Fibroblast of skin of abdomen (primary cell): ENCODE measurements at regions not wholly inside any gene's neighbourhood (a gene's known extent, or its start where the extent isn't known, plus 50 kb on each side); places are given as distances from the start of the nearest gene placed in this dataset.

Experiments
- DNase-seq: peaks from one replicate; pipeline ENCODE4 v3.0.0-alpha.2; 2013

DNA sequence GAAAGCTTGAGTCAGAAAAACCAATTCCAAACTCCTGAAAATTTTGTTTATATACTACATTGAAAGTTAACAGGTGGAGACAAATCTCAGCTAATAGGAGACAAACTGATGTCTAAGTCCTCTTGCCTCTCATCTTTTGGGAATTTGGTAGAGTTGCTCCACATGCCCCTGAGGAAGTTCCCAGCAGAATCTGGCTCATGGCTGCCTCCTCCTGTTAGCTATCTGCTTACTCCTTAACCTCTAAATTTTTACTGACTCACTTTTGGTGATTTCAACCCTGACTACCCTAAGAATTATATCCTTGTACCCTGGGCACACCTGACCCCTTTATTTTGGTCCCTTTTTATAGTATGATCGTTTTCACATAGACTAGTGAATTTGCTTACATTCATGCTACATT is 633.7 kb upstream of the USP24 start:
- DNase-seq = peak; percentile 41

DNA sequence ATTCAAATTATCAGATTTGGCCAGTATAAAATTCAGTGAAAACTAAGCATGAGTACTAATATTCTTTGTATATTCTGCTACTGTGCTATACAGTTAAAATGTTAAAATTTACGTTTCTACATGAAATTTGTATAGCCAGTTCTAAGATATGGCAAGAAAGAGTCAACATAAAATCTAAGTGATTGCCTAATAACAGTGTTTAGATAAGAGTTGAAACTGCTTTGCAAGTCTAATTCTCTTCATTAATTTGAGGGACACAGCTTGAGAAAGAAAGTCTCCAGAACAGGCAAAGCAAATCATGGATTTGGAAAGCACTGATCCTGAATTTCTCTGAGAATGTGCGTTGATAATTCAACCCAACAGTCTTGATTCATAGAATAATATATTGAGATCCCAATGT is 630.9 kb upstream of the USP24 start:
- DNase-seq = no peak

DNA sequence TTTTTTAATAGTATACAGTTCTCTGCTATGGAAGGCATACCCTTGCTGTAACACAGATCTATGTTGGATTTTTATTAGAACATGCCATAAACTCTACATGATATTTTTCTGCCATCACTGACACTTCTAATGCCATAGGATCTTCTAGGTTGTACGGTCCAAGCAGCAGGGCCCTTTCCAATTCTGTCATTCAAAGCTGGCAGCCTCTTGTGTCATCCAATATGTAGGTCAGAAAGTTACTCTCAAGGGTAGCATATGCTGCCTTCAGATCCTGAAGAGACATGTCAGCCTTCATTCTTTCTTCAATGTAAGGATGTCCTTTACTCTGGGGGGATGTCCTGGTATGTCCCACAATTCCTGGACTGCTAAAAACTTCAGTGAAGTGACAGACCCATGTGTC is 629.2 kb upstream of the USP24 start:
- DNase-seq = no peak

DNA sequence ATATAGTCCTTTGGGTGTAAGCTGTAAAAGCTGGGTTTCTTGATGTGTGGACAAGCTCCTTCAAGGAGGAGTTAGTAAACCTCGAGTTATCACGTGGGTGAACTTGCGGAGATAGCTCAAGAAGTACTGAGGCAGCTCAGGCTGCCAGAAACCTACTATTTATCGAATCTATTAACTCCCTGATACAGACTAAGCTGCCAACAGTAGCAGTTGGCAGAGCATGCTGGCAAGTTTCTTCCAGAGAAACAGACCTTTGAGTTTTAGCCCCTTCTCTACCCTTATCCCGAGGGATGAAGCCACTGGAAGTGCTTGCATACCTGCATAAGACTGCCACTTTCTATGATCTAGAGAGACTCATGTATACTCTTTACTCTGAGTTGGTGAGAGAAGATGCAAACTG is 624.5 kb upstream of the USP24 start:
- no peak for DNase-seq

GRCh38 chr1:55839221-55839620 is 624.1 kb upstream of the USP24 start:
- DNase-seq = no peak

- DNase-seq = no peak
Measured at GRCh38 chr1:55836086-55836485, 620.9 kb upstream of the USP24 start.

DNA sequence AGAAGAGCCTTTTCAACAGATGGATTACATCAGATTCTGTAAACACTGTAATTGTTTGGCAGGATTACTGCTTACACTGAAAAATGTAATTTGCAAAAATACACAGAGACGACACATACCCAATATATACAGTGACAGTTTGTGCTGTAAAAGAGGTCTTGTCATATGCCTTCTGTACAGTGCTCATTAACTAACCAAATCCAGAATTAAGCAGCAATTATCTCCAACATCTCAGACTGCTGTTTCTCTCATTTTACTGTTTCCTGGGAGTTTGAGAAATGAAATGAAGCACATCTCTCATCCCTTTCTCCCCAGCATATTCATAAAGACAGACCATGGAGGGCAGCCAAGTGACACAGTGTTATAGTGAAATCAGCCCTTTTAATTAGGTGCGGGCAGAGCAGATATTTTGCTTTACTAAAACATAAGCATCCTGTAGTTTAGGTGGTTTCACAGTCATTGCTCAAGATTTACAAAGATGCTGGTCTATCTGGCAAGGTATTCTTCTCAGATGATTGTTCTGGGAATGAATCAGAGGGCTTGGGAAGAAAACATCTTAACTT is 618.4 kb upstream of the USP24 start:
- peak; percentile 95 for DNase-seq

DNA sequence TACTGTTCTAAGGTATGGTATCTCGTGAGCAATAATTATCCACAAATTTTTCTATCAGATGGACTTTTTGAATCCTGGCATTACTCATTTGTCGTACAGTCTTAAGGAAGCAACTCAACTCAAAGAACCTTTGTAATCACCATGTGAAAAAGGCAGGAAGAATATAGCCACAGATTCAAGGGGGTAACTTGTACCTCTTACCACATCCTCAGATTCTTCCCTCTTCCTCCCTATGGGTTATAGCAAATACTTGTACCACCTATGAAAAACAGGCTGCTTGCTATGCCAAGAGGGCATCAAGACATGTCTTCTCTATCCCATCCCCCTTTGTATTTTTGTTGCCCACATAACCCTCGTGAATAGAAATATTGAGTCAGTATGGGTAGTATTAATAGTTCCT is 616.6 kb upstream of the USP24 start:
- no peak for DNase-seq

- DNase-seq = no peak
Measured at GRCh38 chr1:55828044-55828443, 612.9 kb upstream of the USP24 start.

GRCh38 chr1:55827350-55827749 is 612.2 kb upstream of the USP24 start:
- DNase-seq = peak; percentile 96

- DNase-seq = no peak
Measured at GRCh38 chr1:55826381-55827080, 611.4 kb upstream of the USP24 start.

DNA sequence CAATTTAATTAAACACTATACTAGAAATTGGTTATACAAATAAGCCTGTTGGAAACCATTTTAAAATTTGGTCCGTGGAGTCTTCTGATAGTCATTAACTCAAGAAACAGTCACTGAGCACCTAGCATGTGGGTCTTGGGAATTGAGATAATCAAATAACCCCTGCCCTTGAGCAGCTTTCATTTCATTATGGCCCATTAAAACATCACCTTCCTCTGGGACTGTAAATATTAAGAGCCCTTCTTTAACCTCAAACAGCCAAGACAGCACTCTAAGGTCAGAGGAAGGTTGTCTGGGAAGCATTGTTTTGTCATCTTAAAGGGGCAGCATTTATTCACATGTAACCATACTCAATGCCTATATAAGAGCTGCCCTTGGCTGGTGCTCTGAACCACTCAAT is 610.3 kb upstream of the USP24 start:
- no peak for DNase-seq

- no peak for DNase-seq
Measured at GRCh38 chr1:55824251-55824640, 609.1 kb upstream of the USP24 start.

- peak; percentile 55 for DNase-seq
Measured at GRCh38 chr1:55823541-55824250, 608.5 kb upstream of the USP24 start.

DNA sequence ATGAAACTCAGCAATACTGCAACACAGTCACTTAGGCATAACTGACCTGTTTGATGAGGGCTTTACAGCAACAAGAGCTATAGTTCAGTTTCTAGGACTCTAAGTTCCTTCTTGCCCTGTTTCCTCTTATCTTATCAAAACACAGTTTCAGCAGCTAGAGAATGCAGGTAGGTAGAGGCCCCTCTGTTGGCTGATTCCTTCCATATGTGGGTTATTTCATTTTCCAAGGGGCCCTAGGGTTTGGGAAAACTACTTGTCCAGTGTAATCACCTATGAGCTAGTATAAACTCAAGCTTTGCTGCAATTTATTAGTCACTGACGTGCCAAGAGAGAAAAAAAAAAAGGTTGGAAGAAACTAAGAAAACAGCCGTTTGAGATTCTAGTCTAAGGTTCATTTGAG is 607.7 kb upstream of the USP24 start:
- no peak for DNase-seq

DNA sequence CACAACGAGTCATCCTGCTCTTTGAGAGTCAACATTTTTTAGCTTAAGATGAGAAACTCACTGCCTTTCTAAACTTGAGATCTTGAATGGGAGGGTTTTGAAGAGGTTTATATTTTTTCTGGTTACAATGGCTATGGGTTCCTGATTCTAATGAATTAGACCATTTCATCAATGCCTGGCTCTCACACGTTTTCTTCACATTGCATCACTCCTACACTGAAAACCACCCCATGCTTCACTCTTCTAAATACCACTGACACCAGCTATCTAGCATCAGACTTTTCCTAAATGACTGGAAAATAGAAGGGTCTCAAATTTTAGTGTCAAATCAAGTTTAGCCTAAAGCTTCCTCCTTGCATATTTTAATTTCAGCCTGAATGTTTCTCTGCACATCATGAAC is 606.1 kb upstream of the USP24 start:
- no peak for DNase-seq

- no peak for DNase-seq
Measured at GRCh38 chr1:55820501-55820900, 605.3 kb upstream of the USP24 start.

DNA sequence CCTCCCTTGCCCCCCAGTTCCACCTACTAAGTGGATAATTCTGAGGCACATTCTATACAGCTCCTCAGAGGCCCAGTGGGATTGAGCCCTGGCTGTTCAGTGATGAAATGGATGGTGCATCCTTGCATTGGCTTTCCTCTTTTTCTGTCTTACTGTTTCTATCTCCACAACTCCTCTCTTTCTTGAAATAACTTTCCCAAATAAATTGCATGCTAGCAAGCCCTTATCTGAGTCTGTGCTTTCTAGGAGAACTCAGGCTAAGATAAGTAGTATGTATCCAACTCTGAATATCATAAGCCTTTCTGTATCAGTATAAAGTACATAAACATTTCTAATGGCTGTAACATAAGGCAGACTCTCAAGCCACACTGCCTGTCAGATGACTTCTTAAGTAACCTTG is 603.8 kb upstream of the USP24 start:
- no peak for DNase-seq

DNA sequence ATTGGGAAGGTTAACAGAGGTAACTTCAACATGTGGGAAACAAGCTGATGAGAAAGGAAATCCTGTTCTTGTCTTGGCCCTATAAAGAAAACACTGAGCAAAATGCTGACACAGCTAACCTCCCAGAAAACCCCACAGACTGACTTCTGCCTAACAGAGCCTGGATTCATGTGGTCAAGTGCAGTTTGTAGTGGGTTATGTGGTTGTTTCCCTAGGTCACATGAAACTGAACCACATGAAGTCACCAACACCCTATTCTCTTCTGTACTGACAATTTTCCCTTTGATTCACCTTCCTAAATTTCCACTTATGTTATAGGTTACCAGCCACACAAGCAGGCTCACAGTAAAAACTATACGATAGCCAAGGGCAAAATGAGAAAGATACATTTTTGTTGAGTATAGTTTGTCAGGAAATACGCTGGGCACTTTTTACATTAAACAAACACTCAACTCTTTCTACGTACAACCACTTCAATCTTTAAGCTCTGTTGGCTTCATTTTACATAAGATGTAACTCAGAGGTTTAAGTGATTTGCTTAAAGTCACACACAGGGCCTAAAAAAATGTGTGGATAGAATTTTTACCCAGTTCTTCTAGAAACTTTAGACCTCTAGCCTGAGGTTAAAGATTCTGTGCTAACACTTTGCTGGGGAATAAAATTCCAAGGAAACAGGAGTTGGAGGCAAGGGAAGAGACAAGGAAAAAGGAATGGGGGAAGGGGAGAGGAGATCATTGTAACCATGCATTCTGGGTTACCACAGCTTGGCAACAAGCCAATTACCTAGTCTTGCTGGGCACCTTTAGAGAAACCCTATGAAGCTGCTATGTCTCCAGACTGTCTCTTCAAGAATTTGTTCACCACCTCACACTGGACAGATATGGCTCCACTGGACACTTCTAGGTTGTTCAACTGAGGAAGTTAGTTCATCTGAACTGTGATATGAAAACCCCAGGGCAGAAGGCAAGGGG is 601.6 kb upstream of the USP24 start:
- DNase-seq = no peak

DNA sequence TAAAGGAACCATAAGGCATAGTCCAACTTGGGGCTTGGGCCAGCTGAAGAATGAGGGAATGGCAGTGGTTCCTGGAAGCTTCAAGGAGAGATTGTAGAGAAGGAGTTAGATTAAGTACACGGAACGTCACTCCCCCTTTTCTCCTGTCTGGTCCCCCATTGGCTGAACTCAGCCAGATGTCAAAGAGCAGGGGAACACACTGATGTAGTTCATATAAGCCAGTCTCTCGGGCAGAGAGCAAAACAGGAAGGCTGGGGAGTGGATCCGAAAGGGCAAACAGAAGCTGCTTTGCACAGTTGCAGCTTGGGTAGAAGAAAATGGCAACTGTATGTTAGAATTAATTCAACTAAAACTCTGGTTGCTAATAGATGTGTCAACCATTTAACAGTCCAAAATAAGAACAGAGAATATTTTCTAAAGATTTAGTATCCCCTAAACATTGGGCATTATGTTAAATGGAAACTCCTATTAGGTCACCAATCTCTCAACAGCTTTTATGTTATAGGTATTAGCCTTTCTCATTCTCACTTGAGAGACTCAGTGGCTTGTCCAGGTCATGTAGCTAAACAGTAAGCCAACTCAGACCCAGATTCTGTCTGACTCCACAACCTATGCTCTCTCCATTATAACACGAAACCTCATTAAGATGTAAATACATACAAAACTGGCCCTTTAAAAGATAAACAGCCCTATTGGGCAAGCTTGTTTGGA is 600.7 kb upstream of the USP24 start:
- DNase-seq = no peak

GRCh38 chr1:55814967-55815366 is 599.8 kb upstream of the USP24 start:
- no peak for DNase-seq

GRCh38 chr1:55813618-55814017 is 598.5 kb upstream of the USP24 start:
- peak; percentile 74 for DNase-seq
